Omental fat pad (tissue), 3 donors: ENCODE measurements at regions not wholly inside any gene's neighbourhood (a gene's known extent, or its start where the extent isn't known, plus 50 kb on each side); places are given as distances from the start of the nearest gene placed in this dataset.

Source experiments
- ATAC-seq: fragments of 150-250 bp; one replicate; pipeline ENCODE4 v1.9.1; 2016; ENCODE audit warnings: mild to moderate bottlenecking, moderate library complexity; ENCODE audit not compliant: low FRiP score
- DNase-seq: peaks from one replicate; pipeline ENCODE4 v3.0.0-alpha.2; 2019; ENCODE audit warnings: low spot score
- TF ChIP-seq, protein P1 (sequence below), 3 donors: fragments of 450-650 bp; IDR thresholded peaks; one replicate each; pipeline ENCODE4 v1.5.1; 2016 to 2017; ENCODE audit warnings: antibody characterized with exemption in 3 of 3, mild to moderate bottlenecking in 3 of 3, moderate library complexity in 2 of 3

DNA sequence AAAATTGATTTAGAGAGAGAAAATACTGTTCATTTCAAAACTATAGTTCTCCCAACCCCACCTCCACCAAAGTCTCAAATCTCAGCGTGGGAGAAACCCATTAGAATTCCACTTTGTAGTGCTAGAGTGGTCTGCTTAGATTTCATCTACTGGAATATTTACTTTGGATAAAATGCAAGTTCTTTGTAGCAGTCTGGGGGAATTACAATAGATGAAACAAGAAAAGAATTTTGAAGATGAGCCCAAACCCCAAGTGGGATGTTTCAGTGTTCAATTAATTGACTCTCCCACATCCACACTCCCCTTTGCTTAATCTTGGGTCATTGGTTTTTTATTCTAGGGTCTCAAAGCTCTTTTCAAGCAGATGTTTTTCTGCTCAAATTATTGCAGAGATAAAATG, 97.8 kb downstream of the RPL22L1 start:
- TF ChIP-seq, protein P1, sequence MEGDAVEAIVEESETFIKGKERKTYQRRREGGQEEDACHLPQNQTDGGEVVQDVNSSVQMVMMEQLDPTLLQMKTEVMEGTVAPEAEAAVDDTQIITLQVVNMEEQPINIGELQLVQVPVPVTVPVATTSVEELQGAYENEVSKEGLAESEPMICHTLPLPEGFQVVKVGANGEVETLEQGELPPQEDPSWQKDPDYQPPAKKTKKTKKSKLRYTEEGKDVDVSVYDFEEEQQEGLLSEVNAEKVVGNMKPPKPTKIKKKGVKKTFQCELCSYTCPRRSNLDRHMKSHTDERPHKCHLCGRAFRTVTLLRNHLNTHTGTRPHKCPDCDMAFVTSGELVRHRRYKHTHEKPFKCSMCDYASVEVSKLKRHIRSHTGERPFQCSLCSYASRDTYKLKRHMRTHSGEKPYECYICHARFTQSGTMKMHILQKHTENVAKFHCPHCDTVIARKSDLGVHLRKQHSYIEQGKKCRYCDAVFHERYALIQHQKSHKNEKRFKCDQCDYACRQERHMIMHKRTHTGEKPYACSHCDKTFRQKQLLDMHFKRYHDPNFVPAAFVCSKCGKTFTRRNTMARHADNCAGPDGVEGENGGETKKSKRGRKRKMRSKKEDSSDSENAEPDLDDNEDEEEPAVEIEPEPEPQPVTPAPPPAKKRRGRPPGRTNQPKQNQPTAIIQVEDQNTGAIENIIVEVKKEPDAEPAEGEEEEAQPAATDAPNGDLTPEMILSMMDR (IDR thresholded peaks at IDR 0.05), result no peak
- ATAC-seq (no peak), DNase-seq (no peak)

DNA sequence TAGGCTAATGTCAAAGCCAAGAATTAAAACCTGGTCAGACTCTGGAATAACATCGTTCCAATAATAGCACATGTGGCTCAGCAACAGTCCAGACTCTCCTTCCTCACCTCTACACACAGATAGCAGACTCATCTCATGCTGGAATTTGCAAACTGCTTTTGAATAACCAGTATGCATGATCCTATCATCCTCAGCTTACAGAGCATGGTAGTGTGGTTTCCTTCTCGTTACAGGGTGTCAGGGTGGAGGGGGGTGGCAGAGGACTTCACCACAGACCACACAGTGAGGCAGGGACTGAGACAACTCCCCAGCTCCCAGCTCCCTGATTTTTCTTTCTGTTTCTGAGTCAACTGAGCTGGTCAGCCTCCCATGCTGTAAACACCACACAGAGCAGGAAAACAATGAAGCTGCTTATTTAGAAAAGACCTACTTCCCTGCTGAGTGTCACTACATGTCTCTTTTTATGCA, 101.6 kb downstream of the RPL22L1 start:
- ATAC-seq (no peak), DNase-seq (no peak)
- TF ChIP-seq, protein P1 (IDR thresholded peaks at IDR 0.05), result no peak

- DNase-seq (no peak), ATAC-seq (no peak)
- TF ChIP-seq, protein P1 (IDR thresholded peaks at IDR 0.05), result no peak
Observed at GRCh38 chr3:170767576-170767941, 102.4 kb downstream of the RPL22L1 start.

GRCh38 chr3:170766823-170767575, 103.0 kb downstream of the RPL22L1 start:
- no peak for ATAC-seq
- DNase-seq, result no peak
- TF ChIP-seq, protein P1 (IDR thresholded peaks at IDR 0.05), result no peak

DNA sequence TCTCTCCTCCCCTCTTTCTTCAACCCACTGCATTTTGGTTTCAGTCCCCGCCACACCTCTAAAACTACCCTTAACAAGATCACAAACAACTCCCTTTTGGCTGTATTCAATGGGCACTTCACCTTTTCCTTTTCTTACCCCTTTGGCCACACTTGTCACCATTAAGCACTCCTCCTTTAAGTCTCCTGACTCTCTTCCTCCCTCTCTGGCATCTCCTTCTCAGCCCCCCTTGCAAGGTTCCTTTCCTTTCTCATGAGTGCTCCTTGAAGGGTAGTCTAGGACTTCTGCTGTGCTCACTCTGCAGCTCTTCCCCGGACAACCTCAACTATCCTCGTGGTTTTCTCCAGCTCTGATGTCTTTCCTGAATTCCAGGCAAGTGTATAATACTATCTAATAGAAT, 103.7 kb downstream of the RPL22L1 start:
- no peak for ATAC-seq
- DNase-seq, result no peak
- TF ChIP-seq, protein P1 (IDR thresholded peaks at IDR 0.05), result no peak

GRCh38 chr3:170765419-170766078, 104.4 kb downstream of the RPL22L1 start:
- DNase-seq (no peak), ATAC-seq (no peak)
- TF ChIP-seq, protein P1 (IDR thresholded peaks at IDR 0.05), result no peak

DNA sequence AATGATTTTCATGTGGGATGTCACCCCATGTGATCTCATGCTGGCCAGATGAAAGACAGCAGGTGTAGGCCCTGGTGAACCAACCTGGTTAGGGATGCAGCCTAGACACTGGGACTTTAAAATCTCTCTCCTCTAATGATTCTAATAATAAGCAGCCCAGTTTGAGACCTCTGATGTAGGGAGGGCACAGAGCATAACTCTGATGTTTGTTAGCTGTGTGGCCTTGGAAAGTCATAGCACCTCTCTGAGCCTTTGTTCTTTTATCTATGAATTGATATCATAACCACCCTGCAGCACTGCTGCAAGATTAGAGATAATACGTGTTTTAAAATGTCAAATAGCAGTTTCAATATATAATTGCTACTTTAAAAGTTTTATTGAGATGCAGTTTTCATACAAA, 106.0 kb downstream of the RPL22L1 start:
- TF ChIP-seq, protein P1 (IDR thresholded peaks at IDR 0.05), result no peak
- no peak for ATAC-seq
- no peak for DNase-seq
